ENCODE measurements at regions not wholly inside any gene's neighbourhood (a gene's known extent, or its start where the extent isn't known, plus 50 kb on each side); places are given as distances from the start of the nearest gene placed in this dataset.

DNA sequence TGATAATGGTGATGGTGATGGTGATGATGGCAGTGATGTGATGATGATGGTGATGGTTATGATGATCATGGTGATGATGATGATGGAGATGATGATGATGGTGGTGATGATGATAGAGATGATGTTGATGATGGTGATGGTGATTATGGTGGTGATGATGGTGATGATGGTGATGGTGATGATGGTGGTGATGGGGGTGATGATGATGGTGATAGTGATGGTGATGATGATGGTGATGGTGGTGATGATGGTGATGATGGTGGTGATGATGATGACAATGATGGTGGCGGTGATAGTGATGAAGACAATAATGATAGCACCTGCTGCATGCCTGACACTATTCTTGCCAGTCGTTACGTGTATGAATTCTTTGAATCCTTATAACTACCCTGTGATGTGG, 317.9 kb upstream of the AJAP1 start:
- TF ChIP-seq, protein P1, sequence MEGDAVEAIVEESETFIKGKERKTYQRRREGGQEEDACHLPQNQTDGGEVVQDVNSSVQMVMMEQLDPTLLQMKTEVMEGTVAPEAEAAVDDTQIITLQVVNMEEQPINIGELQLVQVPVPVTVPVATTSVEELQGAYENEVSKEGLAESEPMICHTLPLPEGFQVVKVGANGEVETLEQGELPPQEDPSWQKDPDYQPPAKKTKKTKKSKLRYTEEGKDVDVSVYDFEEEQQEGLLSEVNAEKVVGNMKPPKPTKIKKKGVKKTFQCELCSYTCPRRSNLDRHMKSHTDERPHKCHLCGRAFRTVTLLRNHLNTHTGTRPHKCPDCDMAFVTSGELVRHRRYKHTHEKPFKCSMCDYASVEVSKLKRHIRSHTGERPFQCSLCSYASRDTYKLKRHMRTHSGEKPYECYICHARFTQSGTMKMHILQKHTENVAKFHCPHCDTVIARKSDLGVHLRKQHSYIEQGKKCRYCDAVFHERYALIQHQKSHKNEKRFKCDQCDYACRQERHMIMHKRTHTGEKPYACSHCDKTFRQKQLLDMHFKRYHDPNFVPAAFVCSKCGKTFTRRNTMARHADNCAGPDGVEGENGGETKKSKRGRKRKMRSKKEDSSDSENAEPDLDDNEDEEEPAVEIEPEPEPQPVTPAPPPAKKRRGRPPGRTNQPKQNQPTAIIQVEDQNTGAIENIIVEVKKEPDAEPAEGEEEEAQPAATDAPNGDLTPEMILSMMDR (IDR thresholded peaks at IDR 0.05), result no peak
- TF ChIP-seq POLR2AphosphoS5 (IDR thresholded peaks at IDR 0.05) (no peak), EP300 (IDR thresholded peaks at IDR 0.05) (no peak), POLR2A (IDR thresholded peaks at IDR 0.05) (no peak)
